Activated CD4-positive, alpha-beta T cell treated with anti-CD3 and anti-CD28 coated beads, Interleukin-2, amount 50 U/mL, for 24 hours (primary cell): ENCODE measurements at regions not wholly inside any gene's neighbourhood (a gene's known extent, or its start where the extent isn't known, plus 50 kb on each side); places are given as distances from the start of the nearest gene placed in this dataset.

Experiments used
- DNase-seq, 2 donors: peaks; one replicate each; pipeline ENCODE4 v3.0.0-alpha.2; 2020; ENCODE audit warnings: low read depth in 1 of 2, low spot score in 1 of 2

DNA sequence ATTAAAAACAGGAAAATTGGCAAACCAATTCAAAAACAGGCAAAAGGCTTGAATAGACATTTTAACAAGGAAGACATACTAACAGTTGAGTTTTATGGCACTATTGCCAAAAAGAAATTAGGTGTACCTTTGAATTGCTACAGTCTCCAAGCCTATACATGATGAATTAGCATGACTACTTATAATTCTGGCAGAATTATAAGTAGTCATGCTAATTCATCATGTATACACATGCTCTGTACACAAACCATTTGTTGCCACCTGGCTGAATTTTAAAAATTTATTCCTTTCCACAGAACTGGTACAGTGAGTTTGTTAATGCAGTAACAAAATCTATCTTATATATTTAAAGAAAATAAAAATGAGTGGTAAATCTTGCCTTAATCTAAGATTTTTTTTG, 1332.0 kb upstream of the CRIM1 start:
- DNase-seq, result no peak

DNA sequence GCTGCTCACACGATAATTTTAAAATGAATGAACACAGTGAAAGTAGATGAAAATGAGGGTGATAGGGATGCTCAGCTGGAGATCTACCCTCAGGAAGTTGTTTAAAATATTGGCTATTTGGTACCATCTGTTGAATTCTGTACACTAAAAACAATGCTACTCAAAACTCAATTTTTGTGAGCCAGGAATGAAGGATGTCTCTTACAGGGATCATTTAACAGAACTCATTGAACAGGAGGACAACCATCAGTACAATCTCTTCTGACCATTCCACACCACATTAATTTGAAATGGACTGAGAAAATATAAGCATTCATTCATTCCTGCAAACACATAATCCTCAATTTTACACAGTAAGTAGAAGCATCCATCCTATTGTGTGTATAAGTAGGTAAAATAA, 1355.1 kb upstream of the CRIM1 start:
- DNase-seq, result no peak

DNA sequence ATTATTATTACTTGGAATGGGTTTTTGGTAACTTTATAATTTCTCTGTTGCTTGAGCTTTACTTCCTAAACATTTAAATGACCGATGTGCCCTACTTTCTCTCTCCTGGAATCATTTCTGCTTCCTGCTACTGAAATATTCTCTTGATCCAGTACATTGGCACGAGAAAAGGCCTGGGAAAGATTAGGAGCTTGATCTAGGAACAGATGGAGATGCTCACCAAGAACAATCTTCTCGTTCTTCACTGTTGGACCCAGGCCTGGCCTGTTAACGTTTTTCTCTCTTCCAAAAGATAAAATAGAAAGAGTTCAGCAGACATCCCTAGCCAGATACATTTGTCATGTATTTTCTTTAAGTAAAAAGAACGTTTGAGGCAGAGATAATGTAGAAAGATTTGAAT, 1356.8 kb upstream of the CRIM1 start:
- no peak for DNase-seq

DNA sequence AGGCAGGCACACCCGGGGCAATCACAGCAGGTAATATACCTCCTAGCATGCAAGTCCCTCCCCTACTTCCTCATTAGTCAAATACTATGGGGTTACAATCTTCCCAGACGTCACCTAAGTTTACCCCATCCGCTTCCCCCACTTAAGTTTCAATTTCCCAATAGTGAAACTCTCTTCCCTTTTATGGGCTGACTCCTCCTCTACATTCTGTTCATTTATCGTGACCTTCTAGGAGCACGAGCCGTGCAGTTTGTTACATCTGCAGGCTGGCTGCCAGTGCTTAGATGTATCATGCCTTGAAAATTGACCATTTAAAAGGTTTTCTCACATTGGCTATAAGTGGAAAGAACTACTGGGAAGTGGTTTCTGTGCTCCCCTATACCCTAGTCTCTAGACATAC, 1357.8 kb upstream of the CRIM1 start:
- DNase-seq, result no peak

DNA sequence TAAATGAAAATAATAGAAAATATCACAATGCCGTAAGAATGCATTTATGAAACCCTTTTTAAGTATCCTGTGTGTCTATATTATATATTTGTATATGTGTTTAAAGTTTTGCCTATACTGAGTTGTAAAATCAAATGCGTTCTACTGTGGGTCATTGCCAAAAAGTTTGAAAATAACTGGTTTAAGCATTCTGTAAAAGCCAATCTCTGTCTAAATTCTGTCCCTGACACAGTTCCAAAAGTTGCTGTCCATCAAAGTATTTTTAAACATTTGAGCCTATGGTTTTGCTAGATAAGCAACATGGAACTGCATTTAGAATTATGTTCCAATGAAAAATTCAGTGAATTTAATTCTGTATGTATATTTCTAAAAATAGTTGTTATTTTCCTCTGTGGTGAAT, 1360.4 kb upstream of the CRIM1 start:
- DNase-seq, result no peak

DNA sequence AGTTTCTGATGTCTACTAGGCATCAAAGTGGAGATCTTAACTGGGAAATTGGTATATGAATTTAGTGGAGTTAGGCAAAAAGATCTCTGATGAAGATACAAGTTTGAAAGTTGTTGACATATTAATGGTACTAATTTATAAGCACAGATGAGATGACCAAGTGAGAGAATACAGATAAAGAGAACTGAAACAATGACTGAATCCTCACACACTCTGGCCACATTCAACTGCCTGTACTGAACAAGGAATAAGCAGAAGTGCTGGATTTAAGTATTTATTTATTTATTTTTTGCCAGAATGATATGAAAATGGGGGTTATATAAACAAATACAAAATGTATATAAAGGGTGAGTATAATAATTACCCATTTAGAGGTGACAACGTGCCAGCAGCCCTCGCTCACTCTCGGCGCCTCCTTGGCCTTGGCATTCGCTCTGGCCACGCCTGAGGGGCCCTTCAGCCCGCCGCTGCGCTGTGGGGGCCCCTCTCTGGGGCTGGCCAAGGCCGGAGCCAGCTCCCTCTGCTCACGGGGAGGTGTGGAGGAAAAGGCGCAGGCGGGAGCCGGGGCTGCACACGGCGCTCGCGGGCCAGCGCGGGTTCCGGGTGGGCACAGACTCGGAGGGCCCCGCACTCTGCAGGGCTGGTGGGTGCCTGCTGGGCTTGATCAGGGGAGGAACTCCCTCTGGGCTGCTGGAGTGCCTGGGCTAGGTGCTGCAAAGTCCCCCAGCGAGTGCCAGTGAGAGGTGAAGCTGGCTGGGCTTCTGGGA, 1363.9 kb upstream of the CRIM1 start:
- no peak for DNase-seq

DNA sequence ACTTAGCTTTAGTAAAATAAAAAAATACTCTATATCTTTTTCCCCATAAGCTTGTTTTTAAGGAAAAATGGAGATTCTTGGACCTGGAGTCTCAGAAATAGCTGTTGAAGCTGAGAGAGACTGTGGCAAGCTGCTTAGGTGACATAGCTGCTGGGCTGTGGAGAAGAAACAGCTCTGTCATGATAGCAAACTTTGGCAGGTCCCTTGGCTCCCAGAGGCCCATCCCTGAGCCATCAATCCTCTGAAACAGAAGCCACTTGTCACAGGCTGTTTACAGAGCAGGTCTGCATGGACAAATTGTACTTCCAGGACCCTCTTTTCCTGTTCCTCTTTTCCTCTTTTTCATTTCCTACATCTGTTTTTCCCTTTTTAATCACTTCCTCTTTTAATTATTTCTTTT, 1370.1 kb upstream of the CRIM1 start:
- DNase-seq, result no peak

DNA sequence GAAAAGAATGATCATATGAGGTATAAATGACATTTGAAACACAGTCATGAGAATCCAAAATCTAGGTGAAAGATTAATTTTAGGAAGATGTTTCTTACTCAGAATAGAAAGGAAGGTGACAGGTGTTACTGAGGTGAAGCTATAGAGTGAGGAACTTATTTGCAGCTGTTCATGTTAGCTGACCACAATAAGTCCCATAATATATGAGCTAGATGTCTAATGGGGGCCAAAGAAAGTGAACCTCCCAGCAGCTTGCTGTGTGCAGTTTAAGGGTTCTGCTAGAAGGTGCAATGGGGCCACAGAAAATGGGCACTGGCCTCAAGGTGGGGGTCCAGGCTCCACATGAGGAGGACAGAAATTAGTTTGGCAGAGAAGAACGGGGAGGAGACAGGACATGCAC, 1374.9 kb upstream of the CRIM1 start:
- DNase-seq, result no peak

DNA sequence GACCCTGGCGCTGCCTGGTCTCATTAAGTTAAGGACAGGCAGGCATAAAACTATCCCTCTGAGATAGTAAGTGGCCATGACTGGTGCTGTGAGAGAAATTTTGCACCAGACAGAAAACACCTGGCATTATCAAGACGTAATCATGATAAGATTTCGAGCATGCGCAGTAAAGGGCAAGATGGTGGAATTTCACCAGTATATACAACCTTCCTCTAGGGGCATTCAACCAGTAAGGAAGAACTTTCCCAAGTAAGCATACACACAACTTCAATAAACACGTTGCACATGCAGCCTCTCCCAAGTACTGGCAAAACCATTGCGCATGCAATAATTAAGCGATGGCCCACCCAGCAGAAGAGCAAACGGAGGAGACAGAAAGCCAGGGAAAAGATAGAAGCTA, 1376.4 kb upstream of the CRIM1 start:
- DNase-seq, result no peak

DNA sequence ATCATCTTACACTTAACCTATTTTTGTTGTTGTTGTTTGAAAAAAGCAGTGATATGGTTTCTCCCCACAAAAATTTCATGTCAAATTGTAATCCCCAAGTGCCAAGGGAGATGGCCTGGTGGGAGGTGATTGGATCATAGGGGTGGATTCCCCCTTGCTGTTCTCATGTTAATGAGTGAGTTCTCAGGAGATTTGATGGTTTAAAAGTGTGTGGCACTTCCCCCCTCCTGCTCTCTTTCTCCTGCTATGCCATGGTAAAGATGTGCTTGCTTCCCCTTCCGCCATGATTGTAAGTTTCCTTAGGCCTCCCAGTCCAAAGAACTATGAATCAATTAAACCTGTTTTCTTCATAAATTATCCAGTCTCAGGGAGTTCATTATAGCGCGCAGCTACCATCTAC, 1362.7 kb upstream of the FAM98A start:
- no peak for DNase-seq

DNA sequence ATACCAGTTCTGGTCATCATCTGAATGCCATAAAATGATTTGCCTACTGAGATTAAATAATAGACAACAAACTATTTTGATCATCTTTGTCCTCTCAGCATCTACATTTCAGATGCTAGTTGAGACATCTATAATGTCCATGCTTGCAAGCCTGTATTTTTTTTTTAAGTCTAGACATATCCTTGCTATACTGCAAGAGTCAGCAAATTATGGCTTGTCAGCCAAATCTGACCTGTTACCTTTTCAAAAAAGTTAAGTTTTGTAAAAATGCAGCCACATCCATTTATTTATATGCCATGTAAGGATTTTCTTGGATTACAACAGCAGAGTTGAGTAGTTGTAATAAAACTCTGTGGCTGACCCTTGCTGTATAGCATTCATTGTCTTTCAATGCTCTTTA, 1355.7 kb upstream of the FAM98A start:
- no peak for DNase-seq

DNA sequence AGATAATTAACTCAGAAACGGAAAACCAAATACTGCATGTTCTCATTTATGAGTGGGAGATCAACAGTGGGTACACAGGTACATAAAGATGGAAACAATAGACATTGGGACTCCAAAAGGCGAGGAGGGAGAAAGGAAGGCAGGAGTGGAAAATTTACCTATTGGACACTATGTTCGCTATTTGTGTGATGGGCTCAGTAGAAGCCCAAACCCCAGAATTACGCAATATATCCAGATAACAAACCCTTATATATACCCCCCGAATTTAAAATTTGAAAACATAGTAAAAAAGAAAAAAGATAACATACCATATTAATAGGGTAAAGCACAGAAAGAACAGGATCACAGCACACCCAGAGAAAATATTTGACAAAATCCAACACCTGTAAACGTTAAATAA, 1351.7 kb upstream of the FAM98A start:
- no peak for DNase-seq

DNA sequence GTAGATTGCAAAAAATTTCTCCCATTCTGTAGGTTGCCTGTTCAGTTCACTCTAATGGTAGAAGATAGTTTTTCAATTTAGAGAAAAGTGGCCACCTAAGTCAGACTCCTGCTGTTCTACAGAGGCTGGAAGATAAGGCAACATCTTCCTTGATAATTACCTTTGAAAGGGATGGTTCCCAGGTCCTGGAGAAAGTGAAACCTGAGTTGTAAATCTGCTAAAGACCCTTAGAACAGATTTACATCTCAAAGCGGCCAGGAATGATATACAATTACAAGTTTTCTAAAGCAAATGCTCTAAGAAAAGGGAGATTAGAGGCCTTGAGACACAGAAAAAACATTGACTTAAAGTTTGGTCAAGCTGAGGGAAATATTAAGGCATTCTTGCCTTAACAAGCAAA, 1350.2 kb upstream of the FAM98A start:
- DNase-seq, result no peak

DNA sequence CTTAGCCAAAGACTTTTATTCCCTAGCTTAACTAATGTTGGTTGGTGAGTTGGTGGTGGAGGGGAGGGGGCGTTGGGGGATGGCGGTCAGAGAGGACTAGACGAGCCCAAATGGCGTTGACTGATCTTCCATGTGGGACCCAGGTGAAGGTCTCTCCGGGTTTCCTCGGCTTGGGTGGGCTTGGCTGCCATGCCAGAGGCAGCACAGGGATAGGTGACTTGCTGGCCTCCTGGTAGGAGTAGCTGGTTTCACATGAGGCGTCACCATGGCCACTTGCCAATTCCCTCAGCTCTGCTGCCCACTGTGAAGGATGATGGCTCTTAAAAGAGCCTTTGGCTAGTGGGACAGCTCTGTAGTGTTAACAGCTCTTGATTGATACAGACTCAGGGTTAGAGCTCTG, 1337.0 kb upstream of the FAM98A start:
- DNase-seq, result no peak

DNA sequence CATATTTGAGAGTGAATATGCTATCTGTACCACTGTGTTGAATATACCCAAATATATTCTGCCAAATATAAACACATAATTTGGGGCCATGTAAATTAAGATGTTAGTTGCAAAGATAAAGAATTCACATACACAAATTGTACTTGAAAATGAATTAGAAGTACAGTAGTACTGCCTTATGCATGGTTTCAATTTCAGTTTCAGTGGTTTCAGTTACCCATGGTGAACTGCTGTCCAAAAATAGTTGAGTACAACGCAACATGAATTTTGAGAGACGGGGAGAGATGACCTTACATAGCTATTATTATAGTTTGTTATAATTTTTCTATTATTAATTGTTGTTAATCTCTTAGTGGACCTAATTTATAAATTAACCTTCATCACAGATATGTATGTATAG, 1313.0 kb upstream of the FAM98A start:
- no peak for DNase-seq

DNA sequence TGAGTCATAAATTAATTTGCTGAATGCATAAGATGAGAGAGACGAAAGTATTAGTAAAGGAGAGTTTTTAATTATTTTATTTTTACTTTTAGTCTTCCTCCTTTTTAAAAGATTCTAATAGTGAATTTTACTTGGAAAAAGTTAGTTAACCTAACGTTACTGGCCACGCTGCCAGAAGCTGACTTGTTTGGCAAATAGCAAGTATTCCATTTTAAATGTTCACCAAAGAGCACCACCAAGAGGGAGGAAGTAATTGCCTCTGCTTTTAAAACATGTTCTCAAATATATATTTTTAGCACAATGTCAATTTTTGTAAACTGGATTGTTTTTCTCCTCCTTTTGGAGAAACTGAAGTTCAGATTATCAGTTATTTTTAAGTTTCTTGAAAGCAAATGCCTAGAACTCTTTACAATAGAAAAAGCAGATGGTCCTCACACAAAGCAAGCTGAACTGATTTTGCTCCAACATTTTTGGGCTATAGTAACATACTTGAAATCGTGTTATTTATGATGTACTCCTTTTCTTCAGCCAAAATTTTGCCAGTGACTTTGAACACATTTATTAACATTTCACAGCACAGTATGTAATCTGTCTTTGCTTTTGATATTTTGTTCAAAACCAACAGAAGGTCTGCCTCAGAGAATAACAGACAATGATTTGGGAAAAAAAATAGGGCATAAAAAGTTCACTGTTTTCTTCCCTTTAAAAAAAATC, 1311.0 kb upstream of the FAM98A start:
- no peak for DNase-seq

DNA sequence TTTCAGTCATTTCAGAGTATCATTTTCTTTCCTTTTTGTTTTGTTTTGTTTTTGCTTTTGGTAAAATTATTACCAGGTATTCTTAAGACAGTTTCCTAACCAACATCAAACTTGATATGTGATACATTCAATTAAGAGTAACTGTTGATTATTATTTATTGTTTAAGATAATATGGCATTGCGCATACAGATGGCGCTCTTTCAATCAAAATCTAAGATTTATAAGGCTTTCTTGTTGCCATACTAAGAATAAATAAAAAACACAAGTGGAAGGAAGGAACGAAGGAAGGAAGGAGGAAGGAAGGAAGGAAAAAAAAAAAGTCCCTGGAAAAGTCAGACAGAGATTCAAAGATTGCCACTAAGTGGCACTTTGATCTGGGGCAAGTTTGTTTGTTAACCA, 1308.7 kb upstream of the FAM98A start:
- no peak for DNase-seq

DNA sequence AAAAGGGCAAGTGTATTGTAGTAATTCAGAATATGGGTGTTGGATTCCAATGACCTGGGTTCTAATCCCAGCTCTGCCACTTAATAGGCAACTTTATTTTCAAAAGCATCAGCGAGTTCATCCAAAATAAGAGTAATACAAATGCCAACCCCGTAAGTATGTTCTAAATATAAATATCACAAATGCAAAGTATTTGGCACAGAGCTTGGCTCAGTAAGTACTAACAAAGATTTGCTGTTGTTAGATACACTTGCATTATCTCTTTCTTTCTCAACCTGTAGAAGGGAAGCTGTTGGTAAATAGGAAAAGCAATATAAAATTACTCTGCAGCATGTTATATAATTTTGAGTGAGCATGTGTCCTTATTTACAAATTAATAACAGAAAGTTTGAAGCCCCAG, 1302.6 kb upstream of the FAM98A start:
- no peak for DNase-seq

DNA sequence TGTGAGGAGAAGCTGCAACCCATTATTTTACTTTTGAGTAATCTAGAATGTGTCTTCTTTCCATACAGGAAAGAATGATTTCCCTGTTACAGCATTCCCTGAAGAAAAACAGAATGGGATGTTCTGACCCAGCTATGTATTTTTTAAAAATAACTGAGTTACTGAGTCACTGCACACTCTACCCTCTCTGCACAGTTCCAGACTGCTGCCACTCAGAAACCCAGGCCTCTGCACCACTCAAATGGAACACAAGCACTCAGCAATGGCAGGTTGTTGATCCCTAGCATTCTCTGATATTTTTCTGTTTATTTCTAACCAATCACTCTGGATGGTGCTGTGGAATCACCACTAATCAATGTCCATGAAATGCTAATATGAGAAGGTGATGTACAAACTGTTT, 1300.0 kb upstream of the FAM98A start:
- DNase-seq, result no peak

DNA sequence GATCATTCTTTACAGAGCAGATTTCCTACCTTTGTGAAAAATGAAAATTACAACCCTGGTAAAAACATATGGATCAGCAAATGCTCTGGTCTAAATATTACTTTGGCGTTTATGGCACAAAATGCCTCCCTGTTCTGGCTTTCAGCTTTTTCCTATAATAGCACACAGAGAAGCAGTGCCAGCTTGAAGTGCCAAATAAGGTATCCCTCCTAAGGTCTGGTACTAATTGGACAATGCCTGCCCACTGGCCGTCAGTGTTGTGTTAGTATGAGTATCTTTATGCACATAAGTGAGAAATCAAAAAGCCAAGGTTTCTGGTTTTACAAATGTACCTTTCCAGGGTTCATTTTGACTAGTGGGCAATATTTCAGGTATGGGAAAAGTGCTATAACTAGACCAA, 1293.7 kb upstream of the FAM98A start:
- no peak for DNase-seq

DNA sequence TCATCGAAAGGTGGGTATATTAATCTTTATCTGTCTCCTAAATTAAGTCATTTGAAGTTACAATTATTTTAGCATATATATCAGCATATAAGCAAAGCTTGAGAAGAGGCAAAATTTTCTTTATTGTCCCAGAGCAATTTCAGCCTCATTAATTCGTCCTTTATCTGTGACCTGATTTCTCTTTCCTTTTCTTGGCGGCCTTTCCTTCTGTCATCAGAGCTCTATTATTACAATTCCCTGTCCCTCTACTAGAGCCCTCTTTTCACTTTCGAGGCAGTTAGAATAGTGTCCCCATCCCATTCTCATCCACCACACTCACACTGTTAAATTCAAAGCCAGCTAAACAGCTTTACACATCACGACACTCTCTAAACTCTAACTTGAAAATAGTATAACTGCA, 1293.2 kb upstream of the FAM98A start:
- DNase-seq, result no peak

DNA sequence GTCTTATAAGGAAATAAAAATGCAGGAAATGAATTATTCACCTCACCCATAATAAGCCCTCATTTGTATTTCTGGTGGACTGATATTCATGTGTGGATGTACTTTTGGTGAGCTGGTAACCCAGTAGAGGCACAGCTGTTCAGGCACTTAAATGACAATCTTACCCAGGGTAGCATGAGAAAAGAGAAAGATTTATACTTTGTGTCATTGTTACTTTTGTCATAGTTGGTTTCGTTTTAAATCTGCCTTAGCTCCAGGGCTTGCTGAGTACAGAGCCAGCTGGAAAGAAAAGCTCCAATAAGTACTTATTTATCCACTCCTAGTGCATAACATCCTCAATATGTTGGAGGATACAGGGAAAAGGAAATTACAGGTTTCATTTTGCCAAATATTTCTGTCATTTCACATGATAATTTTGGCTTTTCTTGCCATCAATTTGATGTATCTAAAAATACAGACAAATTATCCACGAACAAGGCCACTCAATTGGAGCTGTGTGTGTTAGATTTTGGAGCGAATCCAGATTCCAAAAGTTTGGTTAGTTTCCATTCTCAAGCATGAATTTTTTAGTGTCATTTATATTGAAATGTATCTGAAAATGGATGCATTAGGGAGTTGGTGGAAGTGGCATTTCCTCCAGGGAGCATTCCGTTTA, 1276.1 kb upstream of the FAM98A start:
- DNase-seq, result no peak

DNA sequence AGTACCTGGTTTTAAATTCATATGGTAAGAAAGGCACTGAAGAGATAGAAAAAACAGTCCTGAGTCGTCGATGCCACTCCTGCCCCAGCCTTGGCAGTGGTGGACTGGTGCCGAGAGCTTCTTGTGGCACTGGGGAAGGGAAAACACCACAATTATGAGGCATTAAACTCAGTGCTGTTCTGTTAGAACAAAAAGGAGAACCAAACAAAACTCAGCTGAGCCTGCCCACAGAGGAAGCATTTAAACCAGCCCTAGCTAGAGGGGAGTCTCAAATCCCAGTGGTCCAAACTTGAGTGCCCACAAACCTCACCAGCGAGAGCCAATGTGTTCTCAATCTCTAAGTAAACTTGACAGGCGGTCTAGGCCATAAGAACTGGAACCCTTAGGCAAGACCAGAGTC, 1254.5 kb upstream of the FAM98A start:
- no peak for DNase-seq
